ENCODE measurements at regions not wholly inside any gene's neighbourhood (a gene's known extent, or its start where the extent isn't known, plus 50 kb on each side); places are given as distances from the start of the nearest gene placed in this dataset.

DNA sequence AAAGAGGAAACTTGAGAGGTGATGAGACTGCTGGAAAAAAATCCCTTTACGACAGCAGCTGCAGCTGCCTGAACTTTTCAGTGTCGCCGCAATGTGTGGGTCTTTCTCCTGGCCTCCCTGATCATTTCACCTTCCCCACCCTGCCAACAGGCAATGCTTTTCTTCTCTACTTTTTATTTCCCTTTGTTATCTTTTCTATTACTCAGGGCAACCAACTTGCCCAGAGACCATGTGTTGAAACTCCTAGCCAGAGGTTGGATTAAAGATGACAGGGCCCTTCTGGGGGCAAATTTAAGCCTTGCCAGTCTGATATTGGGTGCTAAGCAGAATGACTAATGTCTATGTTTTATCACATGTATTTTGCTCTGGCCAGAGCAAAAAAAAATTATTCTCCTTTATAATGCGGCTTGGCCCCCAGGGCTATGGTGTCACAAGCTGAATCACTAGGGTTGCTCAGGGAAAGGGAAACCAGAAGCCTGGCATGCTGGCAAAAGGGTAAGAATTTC, 51.5 kb upstream of the CFAP20DC start:
- TF ChIP-seq CTCF (IDR thresholded peaks at IDR 0.05) = no peak
- no peak for TF ChIP-seq POLR2A (IDR thresholded peaks at IDR 0.05)
